Fibroblast of villous mesenchyme (primary cell): ENCODE measurements at regions not wholly inside any gene's neighbourhood (a gene's known extent, or its start where the extent isn't known, plus 50 kb on each side); places are given as distances from the start of the nearest gene placed in this dataset.

Source experiments
- DNase-seq: peaks from one replicate; pipeline ENCODE4 v3.0.0-alpha.2; 2010; ENCODE audit warnings: low read depth
- H3K4me3 ChIP-seq: 2 replicates; pipeline ENCODE4 v1.5.1; 2011; ENCODE audit warnings: low read depth, mild to moderate bottlenecking, low read length
- TF ChIP-seq, protein P1 (sequence below): IDR thresholded peaks from 2 replicates; pipeline ENCODE4 v1.5.1; 2012; ENCODE audit warnings: low read depth, mild to moderate bottlenecking, low read length; ENCODE audit not compliant: insufficient read depth

DNA sequence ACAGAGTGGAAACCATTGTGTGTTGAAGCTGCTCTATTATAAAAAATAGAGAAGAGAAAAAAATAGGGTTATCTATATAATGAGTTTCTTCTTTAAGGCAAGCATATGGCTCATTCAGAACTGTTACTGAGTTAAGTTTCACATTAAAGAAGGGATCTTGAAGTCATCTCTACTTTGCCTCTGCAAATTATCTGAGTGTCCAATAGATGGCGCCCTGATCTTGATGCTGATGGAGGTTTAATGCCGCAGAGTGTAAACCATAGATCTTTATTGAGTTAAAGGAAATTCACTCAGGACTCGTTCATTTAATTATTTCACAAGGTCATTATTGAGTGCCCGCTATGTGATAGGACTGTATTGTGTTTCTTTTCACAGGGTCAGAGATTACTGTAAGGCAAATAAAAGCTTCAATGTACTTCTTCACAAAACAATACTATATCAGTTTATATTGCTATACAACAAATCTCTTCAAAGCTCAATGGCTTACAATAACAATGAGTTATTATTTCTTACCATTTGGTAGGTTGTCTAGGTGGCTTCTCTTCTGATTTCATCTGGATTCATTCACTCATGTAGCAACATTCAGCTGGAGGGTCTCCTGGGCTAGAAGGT lies 171.4 kb downstream of the NSUN3 start:
- TF ChIP-seq, protein P1, sequence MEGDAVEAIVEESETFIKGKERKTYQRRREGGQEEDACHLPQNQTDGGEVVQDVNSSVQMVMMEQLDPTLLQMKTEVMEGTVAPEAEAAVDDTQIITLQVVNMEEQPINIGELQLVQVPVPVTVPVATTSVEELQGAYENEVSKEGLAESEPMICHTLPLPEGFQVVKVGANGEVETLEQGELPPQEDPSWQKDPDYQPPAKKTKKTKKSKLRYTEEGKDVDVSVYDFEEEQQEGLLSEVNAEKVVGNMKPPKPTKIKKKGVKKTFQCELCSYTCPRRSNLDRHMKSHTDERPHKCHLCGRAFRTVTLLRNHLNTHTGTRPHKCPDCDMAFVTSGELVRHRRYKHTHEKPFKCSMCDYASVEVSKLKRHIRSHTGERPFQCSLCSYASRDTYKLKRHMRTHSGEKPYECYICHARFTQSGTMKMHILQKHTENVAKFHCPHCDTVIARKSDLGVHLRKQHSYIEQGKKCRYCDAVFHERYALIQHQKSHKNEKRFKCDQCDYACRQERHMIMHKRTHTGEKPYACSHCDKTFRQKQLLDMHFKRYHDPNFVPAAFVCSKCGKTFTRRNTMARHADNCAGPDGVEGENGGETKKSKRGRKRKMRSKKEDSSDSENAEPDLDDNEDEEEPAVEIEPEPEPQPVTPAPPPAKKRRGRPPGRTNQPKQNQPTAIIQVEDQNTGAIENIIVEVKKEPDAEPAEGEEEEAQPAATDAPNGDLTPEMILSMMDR = peak; percentile 73
- H3K4me3 ChIP-seq = no peak overlapping the region
- DNase-seq = peak; percentile 49

DNA sequence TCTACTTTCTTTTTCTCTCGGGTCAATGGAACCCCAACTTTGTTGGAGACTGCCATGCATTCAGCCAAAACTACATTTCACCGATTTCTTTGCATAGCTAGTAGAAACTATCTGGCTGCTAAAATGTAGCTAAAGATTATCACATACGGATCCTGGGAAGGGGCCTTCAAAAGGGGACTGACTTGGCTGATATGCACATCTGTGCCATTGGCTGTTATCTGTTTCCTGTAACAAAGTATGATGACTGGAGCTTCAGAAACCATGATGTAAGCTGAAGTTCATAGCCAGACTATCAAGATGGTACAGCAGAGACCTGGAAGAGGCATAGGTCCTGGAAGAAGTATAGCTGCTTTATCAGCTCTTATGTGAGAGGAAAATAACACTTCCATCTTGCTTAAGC lies 179.1 kb downstream of the NSUN3 start:
- TF ChIP-seq, protein P1 = no peak
- DNase-seq = no peak
- no peak overlapping the region for H3K4me3 ChIP-seq

DNA sequence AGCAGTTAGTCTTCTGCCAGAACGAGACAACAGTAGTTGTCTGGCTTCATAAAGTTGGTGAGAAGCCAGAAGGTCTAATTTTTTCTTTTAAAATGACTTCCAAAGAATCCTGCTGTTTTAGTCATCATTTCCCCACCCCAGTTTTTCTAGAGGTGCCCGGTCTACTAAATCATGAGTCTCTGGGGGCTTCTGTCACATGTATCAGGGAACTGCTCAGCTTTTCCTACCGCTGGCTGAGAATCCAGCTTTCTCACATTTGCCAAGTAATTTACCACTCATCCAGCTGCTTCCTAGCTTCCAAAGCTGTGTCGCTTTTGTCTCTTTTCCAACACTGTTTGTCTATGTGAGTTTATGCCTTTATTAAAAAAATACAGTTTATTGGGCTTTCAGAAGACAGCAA lies 183.3 kb downstream of the NSUN3 start:
- no peak for DNase-seq
- no peak overlapping the region for H3K4me3 ChIP-seq
- TF ChIP-seq, protein P1 = no peak

DNA sequence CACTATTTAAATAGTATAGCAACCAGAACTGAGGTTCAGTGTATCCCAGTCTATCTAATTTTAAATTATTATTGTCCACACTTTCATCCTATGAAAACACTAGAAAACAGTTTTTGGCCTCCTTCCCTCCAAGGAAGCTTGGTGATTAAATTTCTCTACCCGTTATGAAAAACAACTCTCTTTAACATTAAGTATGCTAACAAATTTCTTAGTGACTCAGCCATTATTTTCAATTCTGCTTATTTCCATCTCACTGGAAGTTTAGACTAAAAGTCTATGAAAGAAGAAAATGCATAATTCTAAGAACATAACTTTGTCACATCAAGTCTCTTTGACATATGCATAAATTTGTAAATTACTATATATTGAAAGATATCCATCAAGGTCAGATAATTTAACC lies 185.2 kb downstream of the NSUN3 start:
- H3K4me3 ChIP-seq = no peak overlapping the region
- TF ChIP-seq, protein P1 = no peak
- no peak for DNase-seq

DNA sequence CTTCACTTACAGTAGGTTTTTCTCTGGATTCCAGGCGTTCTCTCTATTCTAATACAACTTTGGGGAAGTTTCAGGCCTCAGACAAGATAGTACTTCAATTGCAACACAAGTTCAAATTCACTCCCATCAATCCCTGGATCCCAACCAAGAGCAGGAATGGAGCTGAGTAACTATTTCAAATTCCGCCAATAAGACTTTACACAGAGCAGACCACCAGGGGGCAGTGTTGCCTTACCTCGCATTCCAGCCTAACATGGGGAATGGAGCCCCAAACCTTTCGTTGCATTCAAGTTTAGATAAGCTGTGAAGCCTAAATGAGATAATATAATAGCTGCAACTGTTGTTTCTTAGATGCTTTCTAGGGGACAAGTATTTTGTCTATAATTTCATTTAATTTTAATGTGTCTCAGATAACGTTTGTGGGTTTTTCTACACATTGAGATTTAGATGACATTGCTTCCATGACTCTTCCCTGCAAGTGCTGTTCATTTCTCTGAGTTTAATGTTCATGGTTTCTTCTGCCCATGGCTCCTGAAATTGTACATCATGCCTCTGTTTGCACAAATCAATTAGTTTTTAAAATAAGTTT lies 186.7 kb downstream of the NSUN3 start:
- TF ChIP-seq, protein P1 = peak; percentile 90
- peak; percentile 69 for DNase-seq
- no peak overlapping the region for H3K4me3 ChIP-seq

DNA sequence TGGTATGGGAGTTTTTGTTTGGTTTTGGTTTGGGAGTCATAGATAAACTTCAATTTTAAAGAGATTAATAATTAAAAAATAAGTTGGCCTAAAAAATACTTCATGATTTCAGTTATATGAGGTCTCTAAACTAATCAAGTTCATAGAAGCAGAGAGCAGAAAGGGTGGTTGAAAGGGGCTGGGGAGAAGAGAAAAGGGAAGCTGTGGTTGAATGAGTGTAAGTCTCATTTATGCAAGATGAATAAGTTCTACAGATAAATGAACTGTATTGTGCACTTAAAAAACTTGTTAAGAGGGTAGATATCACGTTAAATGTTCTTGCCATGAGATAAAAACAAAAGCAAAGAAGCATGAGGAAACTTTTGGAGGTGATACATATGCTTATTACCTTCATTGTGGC lies 188.7 kb downstream of the NSUN3 start:
- no peak overlapping the region for H3K4me3 ChIP-seq
- no peak for DNase-seq
- TF ChIP-seq, protein P1 = no peak

DNA sequence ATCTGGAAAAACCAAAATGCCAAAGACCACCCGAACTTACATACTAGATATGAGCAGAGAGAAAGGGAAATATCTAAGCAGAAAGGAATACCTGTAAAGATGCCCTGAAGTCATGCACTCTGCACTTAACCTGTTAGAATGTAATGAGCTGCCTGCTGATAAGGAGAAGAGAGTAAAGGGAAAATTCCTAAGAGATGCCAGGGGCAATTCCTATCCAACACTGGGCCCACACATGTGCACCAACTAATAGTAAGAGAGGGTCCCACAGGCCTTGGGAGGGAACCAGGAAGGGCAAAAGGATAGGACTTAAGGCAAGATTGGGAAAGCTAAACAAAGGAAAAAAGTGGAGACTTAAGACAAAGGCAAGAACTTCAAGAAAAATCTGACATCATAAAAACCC lies 189.5 kb downstream of the NSUN3 start:
- H3K4me3 ChIP-seq = no peak overlapping the region
- no peak for DNase-seq
- TF ChIP-seq, protein P1 = no peak
